PC-3 (cell line): ENCODE measurements at regions not wholly inside any gene's neighbourhood (a gene's known extent, or its start where the extent isn't known, plus 50 kb on each side); places are given as distances from the start of the nearest gene placed in this dataset.
"Not testable (repeated sequence)": the region's sequence is repeated elsewhere in the genome, so short reads cannot be mapped to it uniquely, and the experiment has no call there.

Source experiments
- ATAC-seq: fragments of 200-7000 bp; cut with Tn5 transposase; 2 replicates; pipeline ENCODE4 v1.9.1; 2020; ENCODE audit warnings: mild to moderate bottlenecking, moderate library complexity
- BruUV-seq: library from RNA; stranded (reverse); fragments of 400-500 nt; replicated peaks from 2 replicates; lab custom pipeline; 2021; lab: Mats Ljungman, UMichigan
- CTCF ChIA-PET: fragments of 300-600 bp; sonication (Branson Sonifier 250); formaldehyde crosslinking; loops from one replicate; lab custom pipeline; 2022; ENCODE audit warnings: antibody characterized with exemption; lab: Charles Lee
- POLR2A ChIA-PET: fragments of 300-600 bp; sonication (Branson Sonifier 250); formaldehyde crosslinking; loops from one replicate; lab custom pipeline; 2022; ENCODE audit warnings: antibody characterized with exemption; ENCODE audit not compliant: unreplicated experiment; lab: Charles Lee
- DNase-seq: peaks from one replicate; pipeline ENCODE4 v3.0.0-alpha.2; 2015
- H2AFZ ChIP-seq: fragments of 300-600 bp; sonication (generic); 2 replicates; pipeline ENCODE4 v1.6.0; 2016; ENCODE audit warnings: antibody characterized with exemption, low read length
- H3F3A ChIP-seq: fragments of 300-600 bp; sonication (generic); one replicate; pipeline ENCODE4 v1.6.0; 2017; ENCODE audit warnings: antibody characterized with exemption, low read length, control low read depth, mild to moderate bottlenecking; ENCODE audit not compliant: unreplicated experiment
- H3K27ac ChIP-seq: fragments of 300-600 bp; sonication (generic); 2 replicates; pipeline ENCODE4 v1.5.1; 2016; ENCODE audit warnings: mild to moderate bottlenecking, low read length
- H3K27me3 ChIP-seq: fragments of 300-600 bp; sonication (generic); 2 replicates; pipeline ENCODE4 v1.6.1; 2016; ENCODE audit warnings: low read length, mixed read lengths
- H3K36me3 ChIP-seq: fragments of 300-600 bp; sonication (generic); 2 replicates; pipeline ENCODE4 v1.6.1; 2016; ENCODE audit warnings: low read depth, mixed run types, low read length, mixed read lengths
- H3K4me1 ChIP-seq: fragments of 300-600 bp; sonication (generic); 2 replicates; pipeline ENCODE4 v1.5.1; 2016; ENCODE audit warnings: low read length; ENCODE audit not compliant: insufficient read depth
- H3K4me2 ChIP-seq: fragments of 300-600 bp; sonication (generic); 2 replicates; pipeline ENCODE4 v1.6.0; 2016; ENCODE audit warnings: low read length
- H3K4me3 ChIP-seq: fragments of 300-600 bp; sonication (generic); 2 replicates; pipeline ENCODE4 v1.5.1; 2016; ENCODE audit warnings: mild to moderate bottlenecking, low read length, mixed read lengths
- H3K79me2 ChIP-seq: fragments of 300-600 bp; sonication (generic); 2 replicates; pipeline ENCODE4 v1.6.1; 2017; ENCODE audit warnings: low read length, mixed read lengths
- H3K9ac ChIP-seq: fragments of 300-600 bp; sonication (generic); 2 replicates; pipeline ENCODE4 v1.6.0; 2016; ENCODE audit warnings: mild to moderate bottlenecking, low read length
- H3K9me2 ChIP-seq: fragments of 300-600 bp; sonication (generic); replicated peaks from 2 replicates; pipeline ENCODE4 v1.6.1; 2016; ENCODE audit warnings: mixed run types, low read length, mixed read lengths
- H3K9me3 ChIP-seq: fragments of 300-600 bp; sonication (generic); 2 replicates; pipeline ENCODE4 v1.6.1; 2016; ENCODE audit warnings: low read length, mixed read lengths
- H4K20me1 ChIP-seq: fragments of 300-600 bp; sonication (generic); 2 replicates; pipeline ENCODE4 v1.6.1; 2016; ENCODE audit warnings: low read length, mixed read lengths
- CTCF ChIP-seq: fragments of 300-600 bp; sonication (generic); conservative IDR thresholded peaks from 2 replicates; pipeline ENCODE4 v1.5.1; 2017; ENCODE audit warnings: antibody characterized with exemption, low read depth, mild to moderate bottlenecking, low read length
- EZH2 ChIP-seq: fragments of 300-600 bp; sonication (generic); IDR thresholded peaks from one replicate; pipeline ENCODE4 v1.6.1; 2017; ENCODE audit warnings: antibody characterized with exemption, mild to moderate bottlenecking, low read length; ENCODE audit not compliant: unreplicated experiment
- EZH2phosphoT487 ChIP-seq: fragments of 300-600 bp; sonication (generic); IDR thresholded peaks from 2 replicates; pipeline ENCODE4 v1.6.1; 2018; ENCODE audit warnings: mild to moderate bottlenecking, antibody characterized with exemption, low read length, borderline replicate concordance
- intact Hi-C: fragments of 100-400 bp; cut with micrococcal nuclease; formaldehyde crosslinking; loops from 2 replicates; pipeline ENCODE4 v1.9.0; 2023

- no peaks in the 10 kb centered on the region for H3F3A ChIP-seq
- intact Hi-C loops, result no loop called here
- H3K79me2 ChIP-seq, result peaks cover 20% of the 10 kb centered on the region; the same call in 1 of the 2 replicates
- peak overlapping the region; percentile 71 for H3K9ac ChIP-seq
- H2AFZ ChIP-seq, result peak overlapping the region; percentile 96
- peak; percentile 84 for DNase-seq
- H3K27ac ChIP-seq, result peak overlapping the region; percentile 40
- H3K4me2 ChIP-seq, result peak overlapping the region; percentile 92
- peaks cover 24% of the 10 kb centered on the region for H3K4me1 ChIP-seq
- TF ChIP-seq CTCF (peak; percentile 42; the same call in 1 of the 2 replicates), EZH2 (no peak), EZH2phosphoT487 (no peak)
- H3K9me3 ChIP-seq, result no peaks in the 10 kb centered on the region
- POLR2A ChIA-PET, result interaction anchor here (0.6 to 0.7 kb wide), 3 partner anchors 43 to 1485 kb away, joined by 3 to 4 read pairs (median 3); no protein-coding TSS in a partner anchor
- H3K27me3 ChIP-seq, result no peaks in the 10 kb centered on the region
- 0 out of 2 replicates have a peak, but pooled peaks cover 6% of the 10 kb centered on the region for H3K36me3 ChIP-seq
- ATAC-seq, result peak; percentile 93
- H3K9me2 ChIP-seq, result no peaks in the 10 kb centered on the region
- BruUV-seq, result TSS peak; percentile 38
- CTCF ChIA-PET, result interaction anchor here (0.6 to 1.8 kb wide), 3 partner anchors 9 to 132 kb away, joined by 3 to 7 read pairs (median 4); no protein-coding TSS in a partner anchor
- H3K4me3 ChIP-seq, result peak overlapping the region; percentile 88
- H4K20me1 ChIP-seq, result peaks cover 7% of the 10 kb centered on the region; the same call in 1 of the 2 replicates
Measured at GRCh38 chr2:131682122-131682944, 154.6 kb downstream of the CCDC74A start.

- CTCF ChIA-PET, result interaction anchor here (0.6 to 1.8 kb wide), 2 partner anchors 11 to 131 kb away, joined by 3 to 7 read pairs; no protein-coding TSS in a partner anchor
- POLR2A ChIA-PET, H3K27me3 ChIP-seq, H3K9me2 ChIP-seq, intact Hi-C loops, H4K20me1 ChIP-seq, H3F3A ChIP-seq, H3K36me3 ChIP-seq, H3K9me3 ChIP-seq, BruUV-seq: not testable (repeated sequence)
- DNase-seq (peak; percentile 36), ATAC-seq (peak; percentile 49)
- Histone ChIP-seq H3K79me2 (peaks cover 20% of the 10 kb centered on the region; the same call in 1 of the 2 replicates), H3K27ac (peak overlapping the region; percentile 40; the same call in 1 of the 2 replicates), H3K9ac (peak overlapping the region; percentile 71), H2AFZ (peak overlapping the region; percentile 96), H3K4me1 (peaks cover 24% of the 10 kb centered on the region), H3K4me3 (peak overlapping the region; percentile 88), H3K4me2 (peak overlapping the region; percentile 92)
Measured at GRCh38 chr2:131682945-131683330, 155.2 kb downstream of the CCDC74A start.

GRCh38 chr2:131684631-131685316, 157.1 kb downstream of the CCDC74A start:
- H3F3A ChIP-seq, intact Hi-C loops, H4K20me1 ChIP-seq, POLR2A ChIA-PET, H3K9me2 ChIP-seq, ATAC-seq, H3K36me3 ChIP-seq, H3K9ac ChIP-seq, BruUV-seq, H3K27me3 ChIP-seq, H2AFZ ChIP-seq, H3K9me3 ChIP-seq: not testable (repeated sequence)
- Histone ChIP-seq H3K4me3 (peak overlapping the region; percentile 88; the same call in 1 of the 2 replicates), H3K27ac (0 out of 2 replicates have a peak overlapping the region, but pooled peaks have one; percentile 15), H3K4me1 (peaks cover 24% of the 10 kb centered on the region), H3K79me2 (peaks cover 20% of the 10 kb centered on the region; the same call in 1 of the 2 replicates), H3K4me2 (peak overlapping the region; percentile 92)
- DNase-seq, result peak; percentile 55
- CTCF ChIA-PET, result interaction anchor here (0.6 kb wide), 1 partner anchor 12 kb away, joined by 3 read pairs; no protein-coding TSS in a partner anchor

- BruUV-seq, H3K4me2 ChIP-seq, H2AFZ ChIP-seq, H3K4me3 ChIP-seq, H3F3A ChIP-seq, H3K27me3 ChIP-seq, intact Hi-C loops, POLR2A ChIA-PET, H3K9me3 ChIP-seq, H4K20me1 ChIP-seq, DNase-seq, CTCF ChIA-PET, ATAC-seq, H3K9me2 ChIP-seq, H3K9ac ChIP-seq, H3K27ac ChIP-seq: not testable (repeated sequence)
- Histone ChIP-seq H3K4me1 (peaks cover 24% of the 10 kb centered on the region), H3K79me2 (peaks cover 20% of the 10 kb centered on the region; the same call in 1 of the 2 replicates), H3K36me3 (peaks cover 12% of the 10 kb centered on the region; the same call in 1 of the 2 replicates)
Measured at GRCh38 chr2:131686164-131686893, 158.6 kb downstream of the CCDC74A start.

- POLR2A ChIA-PET, H2AFZ ChIP-seq, BruUV-seq, DNase-seq, H3F3A ChIP-seq, H3K9ac ChIP-seq, H3K27me3 ChIP-seq, intact Hi-C loops, CTCF ChIA-PET, H3K4me3 ChIP-seq, H3K4me2 ChIP-seq, H4K20me1 ChIP-seq, H3K9me3 ChIP-seq, H3K9me2 ChIP-seq, ATAC-seq, H3K27ac ChIP-seq: not testable (repeated sequence)
- Histone ChIP-seq H3K36me3 (peaks cover 12% of the 10 kb centered on the region; the same call in 1 of the 2 replicates), H3K4me1 (peaks cover 24% of the 10 kb centered on the region), H3K79me2 (peaks cover 20% of the 10 kb centered on the region; the same call in 1 of the 2 replicates)
Measured at GRCh38 chr2:131686894-131687238, 159.2 kb downstream of the CCDC74A start.
